DOHH2 (cell line): ENCODE measurements at regions not wholly inside any gene's neighbourhood (a gene's known extent, or its start where the extent isn't known, plus 50 kb on each side); places are given as distances from the start of the nearest gene placed in this dataset.

ENCODE experiments used
- CTCF ChIP-seq: fragments of 200-600 bp; sonication (generic); IDR thresholded peaks from one replicate; pipeline ENCODE4 v1.5.1; 2014; ENCODE audit warnings: antibody characterized with exemption, mild to moderate bottlenecking, low read depth, low read length; ENCODE audit not compliant: poor library complexity, severe bottlenecking
- EZH2phosphoT487 ChIP-seq: fragments of 200-600 bp; sonication (generic); IDR thresholded peaks from 2 replicates; pipeline ENCODE4 v1.6.1; 2017; ENCODE audit warnings: borderline replicate concordance, mild to moderate bottlenecking, antibody characterized with exemption, low read length, moderate library complexity, mixed read lengths

- TF ChIP-seq CTCF: no peak
- no peak for TF ChIP-seq EZH2phosphoT487
Observed at GRCh38 chr6:168722397-168722796, 281.4 kb downstream of the SMOC2 start.
